ENCODE measurements at regions not wholly inside any gene's neighbourhood (a gene's known extent, or its start where the extent isn't known, plus 50 kb on each side); places are given as distances from the start of the nearest gene placed in this dataset.

GRCh38 chr9:7676609-7677156, 122.9 kb downstream of the DMAC1 start:
- TF ChIP-seq POLR2A (IDR thresholded peaks at IDR 0.05) (no peak), CTCF (IDR thresholded peaks at IDR 0.05) (no peak)

Measured in heart left ventricle (tissue), 13 donors.